Cardiac septum (tissue), 1 donor: ENCODE measurements at regions not wholly inside any gene's neighbourhood (a gene's known extent, or its start where the extent isn't known, plus 50 kb on each side); places are given as distances from the start of the nearest gene placed in this dataset.
A peak's percentile ranks its signal among the peaks of the same experiment; 100 is the strongest.

Experiments used
- DNase-seq: peaks from one replicate; pipeline ENCODE4 v3.0.0-alpha.2; 2020; ENCODE audit warnings: low spot score
- intact Hi-C: fragments of 100-400 bp; cut with DNase I; formaldehyde crosslinking; loops from one replicate; pipeline ENCODE4 v1.14.0; 2022
- donor health status: DM: no; HTN: no; CAD: no.

DNA sequence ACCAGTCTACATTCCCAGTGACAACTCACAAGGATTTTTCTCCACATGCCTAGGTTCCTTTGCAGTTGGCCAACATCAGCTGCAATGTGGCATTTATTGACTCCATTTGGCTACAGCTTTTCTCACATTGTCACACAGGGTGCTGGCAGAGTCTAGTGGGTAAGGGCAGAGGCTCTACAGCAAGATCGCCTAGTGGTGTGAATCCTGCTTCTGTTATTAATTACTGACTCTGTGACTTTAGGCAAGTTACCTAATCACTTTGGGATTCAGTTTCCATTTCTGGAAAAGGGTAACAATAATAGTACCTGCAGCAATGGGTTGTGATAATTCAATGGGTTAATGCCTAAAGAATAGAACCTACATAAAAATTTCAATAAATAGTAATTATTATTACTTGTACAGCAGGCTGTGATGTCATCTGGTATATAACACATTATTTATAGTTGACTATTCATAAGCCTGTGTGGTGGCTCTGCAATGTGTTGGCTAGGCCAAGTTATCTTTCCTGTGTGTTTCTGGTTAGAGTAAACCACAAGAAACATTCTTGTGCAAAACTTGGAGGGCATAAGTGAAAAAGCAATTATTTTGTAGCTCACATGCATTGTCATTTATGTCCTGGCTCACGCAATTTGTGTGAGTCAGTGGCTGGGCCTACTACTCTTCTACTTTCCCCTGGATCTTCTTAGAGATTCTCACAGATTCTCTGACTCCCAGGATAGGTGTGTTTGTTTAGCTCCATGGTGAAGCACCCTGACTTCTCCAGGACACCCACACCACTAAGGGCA is 59.5 kb downstream of the PTGS2 start:
- intact Hi-C loops, result no loop called here

DNA sequence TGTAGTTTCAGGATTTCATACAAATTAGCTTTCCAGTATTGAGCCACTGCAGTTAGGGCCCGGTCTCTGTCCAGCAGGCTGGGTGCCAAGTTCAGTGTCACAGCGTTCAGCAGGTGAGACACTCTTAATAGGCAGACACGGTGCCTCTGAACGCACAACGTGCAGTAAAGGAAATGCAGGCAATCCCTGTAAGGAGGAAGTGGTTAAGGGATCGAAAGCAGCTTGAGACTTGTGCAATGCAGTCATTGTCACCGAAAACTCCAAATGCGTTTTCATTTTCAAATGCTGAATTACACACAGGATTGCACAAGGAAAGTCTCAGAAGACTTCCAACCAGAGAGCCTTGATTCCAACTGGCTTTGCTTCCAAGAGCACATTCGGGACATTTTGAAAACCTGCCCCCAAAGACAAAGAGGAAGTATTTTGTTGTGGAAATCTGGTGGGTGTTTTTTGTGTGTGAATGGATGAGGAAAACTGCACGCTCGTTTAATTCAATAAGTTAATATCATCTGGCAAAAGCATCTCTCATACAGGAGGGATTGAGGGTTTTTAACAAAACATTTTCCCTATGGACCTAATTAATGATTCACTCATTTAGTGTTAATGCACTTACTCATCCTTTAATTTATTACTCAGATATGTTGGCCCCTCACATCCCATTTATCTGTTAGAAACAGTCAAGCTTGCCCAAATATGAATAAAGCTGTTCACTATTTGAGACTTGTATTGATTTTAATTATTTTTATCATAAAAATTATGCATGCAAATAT is 61.6 kb downstream of the PTGS2 start:
- intact Hi-C loops, result no loop called here
- peak; percentile 88 for DNase-seq

More for the DNA sequence above, 59.5 kb downstream of the PTGS2 start:
- DNase-seq, result no peak

DNA sequence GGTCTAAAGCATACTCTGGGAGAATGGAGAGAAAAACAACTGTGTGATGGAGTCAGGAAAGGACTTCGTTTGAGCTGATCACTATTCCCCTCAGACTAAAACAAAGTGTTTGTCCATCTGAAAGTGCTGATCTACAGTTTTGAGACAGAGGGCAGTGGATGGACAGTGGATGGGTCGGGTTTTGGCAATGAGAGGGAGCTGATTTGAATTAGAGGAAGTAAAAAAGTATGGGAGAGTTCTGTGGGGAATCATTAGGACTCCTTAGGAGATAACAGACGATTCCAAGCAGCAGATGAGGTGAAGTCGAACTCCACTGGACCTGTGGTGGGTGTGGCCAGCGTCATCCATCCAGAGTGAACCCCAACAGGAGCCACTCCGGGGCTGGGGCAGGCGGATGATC is 62.3 kb downstream of the PTGS2 start:
- intact Hi-C loops, result no loop called here
- DNase-seq, result no peak

DNA sequence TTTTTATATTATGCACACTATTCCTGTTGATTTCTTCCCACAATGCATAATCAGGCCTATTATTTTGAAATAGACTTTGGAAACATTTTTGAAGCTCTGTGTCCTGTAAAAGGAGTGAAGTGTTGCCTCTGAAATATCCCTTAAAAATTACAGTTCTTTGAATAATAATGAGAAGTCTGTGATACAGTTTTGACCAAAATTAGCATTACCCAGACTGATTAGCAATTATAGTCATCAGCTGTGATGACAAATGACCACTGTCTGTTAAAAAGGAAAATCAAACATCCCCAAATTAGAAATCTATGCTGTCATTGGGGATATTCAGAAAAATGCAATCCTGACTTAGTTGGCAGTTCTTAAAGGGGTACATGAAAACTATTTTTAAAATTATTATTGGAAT is 63.7 kb downstream of the PTGS2 start:
- DNase-seq, result no peak
- intact Hi-C loops, result no loop called here

DNA sequence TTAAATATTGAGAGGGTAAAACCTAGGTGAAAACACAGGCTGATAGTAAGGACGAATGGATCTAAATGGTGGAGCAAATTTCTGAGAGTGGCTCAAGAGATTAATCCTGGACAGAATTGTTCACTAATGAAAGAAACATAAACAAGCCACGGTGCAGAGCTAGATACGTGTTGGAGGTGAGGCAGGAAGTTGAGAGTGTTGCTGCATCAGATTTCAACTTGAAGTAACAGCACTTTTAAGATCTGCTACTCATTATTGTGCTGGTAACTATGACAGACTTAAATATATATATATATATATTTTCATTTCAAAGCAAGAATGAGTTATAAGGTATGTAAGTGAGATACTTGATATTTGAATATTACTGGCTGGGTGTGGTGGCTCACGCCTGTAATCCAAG is 64.9 kb downstream of the PTGS2 start:
- intact Hi-C loops, result no loop called here
- DNase-seq, result no peak

DNA sequence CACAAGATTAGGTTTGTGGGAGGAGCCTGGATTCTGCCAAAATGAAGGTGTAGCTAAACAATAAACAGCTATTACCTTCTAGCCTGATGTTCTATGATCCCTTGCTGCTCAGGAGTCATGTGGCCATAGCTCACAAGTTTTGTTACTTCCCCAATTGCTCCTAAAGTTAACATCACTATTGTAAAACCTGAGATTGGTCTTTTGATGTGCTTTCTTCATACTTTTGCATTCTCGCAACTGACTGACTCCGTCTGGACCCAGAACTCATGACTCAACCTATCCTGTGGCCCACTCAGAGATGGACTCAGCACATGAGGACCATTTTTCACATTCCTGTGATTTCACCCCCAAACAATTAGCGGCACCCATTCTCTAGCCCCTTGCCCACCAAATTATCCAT is 69.1 kb downstream of the PTGS2 start:
- intact Hi-C loops, result no loop called here
- no peak for DNase-seq

DNA sequence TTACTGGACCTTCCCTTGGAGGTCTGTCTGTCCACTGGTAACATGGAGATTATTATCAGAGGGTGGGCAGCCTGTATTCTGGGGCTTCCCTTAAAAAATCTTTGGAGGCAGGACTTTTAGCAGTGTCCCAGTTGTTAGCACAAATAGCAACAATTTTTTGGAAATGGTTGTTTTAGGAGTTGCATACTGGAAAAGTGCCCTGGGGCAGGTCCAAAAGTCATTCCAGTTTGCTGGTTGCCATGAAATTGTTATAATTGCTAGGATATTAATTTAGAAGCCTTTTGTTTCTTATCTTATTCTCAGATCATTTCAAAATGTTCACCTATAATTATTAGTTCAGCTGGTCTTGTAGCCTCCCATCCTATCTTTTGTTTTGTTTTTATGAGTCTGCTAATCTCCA is 71.0 kb downstream of the PTGS2 start:
- no peak for DNase-seq

DNA sequence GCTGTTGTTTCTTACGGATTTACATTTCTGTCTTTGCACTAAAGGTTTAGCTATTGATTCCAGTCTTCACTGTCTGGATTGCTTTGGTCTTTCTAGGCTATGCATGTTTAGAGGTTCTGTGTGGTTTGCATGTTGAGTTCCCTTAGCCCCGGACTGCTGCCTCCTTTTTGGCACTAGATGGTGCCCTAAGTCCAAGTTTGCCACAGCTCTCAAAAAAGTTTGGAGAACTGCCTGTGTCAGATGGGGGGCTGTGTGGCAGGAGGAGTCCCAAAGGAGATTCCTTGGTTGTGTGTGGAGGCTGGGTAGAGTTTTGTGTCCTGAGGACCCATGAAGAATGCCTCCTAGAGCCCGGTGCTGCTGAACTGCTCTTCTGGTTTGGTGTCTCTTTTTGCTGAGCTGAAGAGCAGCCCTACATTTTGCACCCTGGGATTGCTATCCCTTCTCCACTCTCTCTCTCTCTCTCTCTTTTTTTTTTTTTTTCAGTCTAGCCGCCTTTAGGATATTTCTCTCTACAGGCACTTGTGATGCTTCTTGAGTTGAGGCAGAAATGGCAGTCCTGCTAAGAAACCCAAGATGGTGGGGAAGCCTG is 74.4 kb downstream of the PTGS2 start:
- intact Hi-C loops, result loop anchor here (5.0 kb wide), 1 partner anchor 381 kb away; no protein-coding TSS in a partner anchor

More for the DNA sequence above, 71.0 kb downstream of the PTGS2 start:
- intact Hi-C loops, result loop anchor here (5.0 kb wide), 1 partner anchor 378 kb away; no protein-coding TSS in a partner anchor

DNA sequence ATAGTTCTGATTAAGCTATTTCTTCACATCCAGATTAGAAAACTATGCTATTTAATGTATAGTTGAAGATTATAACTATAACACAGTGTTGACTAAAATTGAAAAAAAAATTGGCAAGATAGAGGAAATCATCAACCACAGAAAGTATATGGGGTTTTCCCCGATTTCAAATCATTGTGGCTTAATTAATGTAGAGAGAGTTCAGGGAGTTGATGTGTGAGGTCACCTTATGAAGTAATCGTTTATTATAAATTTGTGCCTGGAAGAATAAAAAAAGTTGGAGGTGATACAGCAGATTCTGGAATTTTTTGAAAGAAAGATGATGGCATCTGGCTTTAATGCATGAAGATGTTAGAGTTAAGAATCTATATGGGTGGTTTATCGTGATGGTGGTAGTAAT is 84.3 kb downstream of the PTGS2 start:
- intact Hi-C loops, result no loop called here

More for the DNA sequence above, 74.4 kb downstream of the PTGS2 start:
- DNase-seq, result no peak

DNA sequence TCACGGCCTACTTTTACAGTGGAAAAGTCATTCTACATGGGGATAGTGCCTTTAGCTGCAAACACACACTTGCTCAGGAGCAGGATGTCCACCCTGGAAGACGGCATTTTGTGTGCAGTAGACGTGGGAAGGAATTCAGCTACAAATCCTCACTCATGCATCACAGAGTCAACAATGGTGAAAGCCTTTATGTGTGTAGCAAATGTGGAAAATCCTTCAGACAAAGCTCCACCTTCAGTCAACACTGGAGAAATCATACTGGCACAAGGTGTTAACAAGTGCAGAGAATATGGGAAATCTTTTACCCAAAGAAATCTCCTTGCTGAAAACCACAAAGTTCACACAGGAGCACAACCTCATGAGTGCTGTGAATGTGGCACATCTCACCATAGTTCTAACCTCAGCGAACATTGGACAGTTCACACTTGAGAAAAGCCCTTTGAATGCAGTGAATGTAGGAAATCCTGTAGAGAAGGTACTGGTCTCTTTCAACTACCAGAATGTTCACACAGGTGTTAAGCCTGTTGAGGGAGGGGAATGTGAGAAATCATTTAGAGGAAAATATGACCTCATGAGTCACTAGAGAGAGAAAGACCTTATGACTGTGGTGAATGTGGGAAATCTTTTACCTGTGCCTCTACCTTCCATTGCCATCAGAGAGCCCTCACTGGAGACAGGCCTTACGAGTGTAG is 101.8 kb downstream of the PTGS2 start:
- intact Hi-C loops, result no loop called here
- no peak for DNase-seq

More for the DNA sequence above, 84.3 kb downstream of the PTGS2 start:
- no peak for DNase-seq

DNA sequence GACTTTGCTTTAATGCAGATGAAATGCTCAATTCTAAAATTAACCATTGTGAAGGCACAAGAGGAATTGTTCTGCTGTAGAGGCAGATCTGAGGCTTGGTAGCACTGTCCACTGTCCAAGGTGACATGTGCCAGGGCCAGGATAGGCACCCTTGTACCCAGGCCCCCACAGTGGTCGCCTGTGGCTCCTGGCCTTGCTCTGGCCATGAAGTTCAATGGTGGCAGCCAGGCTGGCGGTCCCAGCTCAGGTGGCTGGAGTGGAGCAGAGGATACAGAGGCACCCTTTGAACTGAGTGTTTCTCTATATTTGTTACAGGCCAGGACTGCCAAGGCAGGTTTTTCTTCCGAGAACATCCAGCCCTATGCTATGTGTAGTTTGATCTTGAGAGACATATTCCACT is 102.6 kb downstream of the PTGS2 start:
- intact Hi-C loops, result no loop called here

DNA sequence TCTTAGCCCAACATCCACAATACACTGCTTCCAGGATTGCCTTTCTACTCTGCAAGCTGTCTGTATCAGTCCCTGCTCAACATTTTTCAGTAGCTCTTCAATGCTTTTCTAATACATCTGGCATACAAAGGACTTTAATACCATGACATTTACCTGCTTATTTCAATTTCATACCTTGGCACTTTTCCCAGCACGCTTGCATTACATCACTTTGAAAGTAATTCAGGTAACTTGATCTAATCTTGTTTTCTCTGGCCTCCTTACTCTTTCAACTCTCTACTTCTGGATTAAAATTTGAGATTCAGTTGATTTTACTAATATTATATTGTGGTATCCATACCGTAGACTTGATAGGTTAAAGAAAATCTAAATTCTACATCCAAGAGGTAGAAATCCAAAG is 103.0 kb downstream of the PTGS2 start:
- DNase-seq, result no peak
- intact Hi-C loops, result no loop called here

More for the DNA sequence above, 102.6 kb downstream of the PTGS2 start:
- DNase-seq, result no peak

DNA sequence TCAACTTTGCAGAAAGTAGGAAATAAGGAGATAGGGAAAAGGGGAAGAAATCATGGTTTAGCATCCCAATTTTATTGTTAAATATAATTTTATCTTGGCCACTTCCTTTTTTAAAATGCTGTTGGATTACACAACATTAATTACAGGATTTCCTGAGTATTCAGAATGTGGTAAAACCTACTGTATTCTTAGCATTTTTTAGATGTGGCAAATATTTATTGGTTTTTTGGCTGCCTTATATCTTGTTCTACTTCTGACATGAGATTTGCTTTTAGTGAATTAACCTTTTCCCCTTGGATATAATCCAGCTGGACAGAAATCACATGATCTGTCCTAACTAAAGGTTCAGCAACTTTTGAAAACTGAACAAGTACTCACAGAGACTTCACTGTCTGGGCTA is 104.9 kb downstream of the PTGS2 start:
- DNase-seq, result no peak
- intact Hi-C loops, result no loop called here

DNA sequence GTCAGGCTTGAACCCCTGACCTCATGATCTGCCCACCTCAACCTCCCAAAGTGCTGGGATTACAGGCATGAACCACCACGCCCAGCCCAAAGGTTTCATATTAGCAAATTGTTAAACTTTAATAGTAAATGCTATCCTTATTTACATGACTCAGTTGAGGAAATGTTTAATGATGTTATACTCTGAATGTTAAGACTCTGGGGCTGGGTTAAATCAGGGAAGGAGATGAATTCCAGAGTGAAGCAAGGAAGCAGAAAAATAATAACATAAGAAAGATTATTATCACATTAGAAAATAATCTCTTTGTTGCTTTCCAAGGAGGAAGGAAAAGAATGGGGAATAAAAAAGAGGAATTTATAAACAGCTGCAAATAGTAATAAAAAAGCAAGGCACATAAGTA is 105.3 kb downstream of the PTGS2 start:
- no peak for DNase-seq
- intact Hi-C loops, result no loop called here

DNA sequence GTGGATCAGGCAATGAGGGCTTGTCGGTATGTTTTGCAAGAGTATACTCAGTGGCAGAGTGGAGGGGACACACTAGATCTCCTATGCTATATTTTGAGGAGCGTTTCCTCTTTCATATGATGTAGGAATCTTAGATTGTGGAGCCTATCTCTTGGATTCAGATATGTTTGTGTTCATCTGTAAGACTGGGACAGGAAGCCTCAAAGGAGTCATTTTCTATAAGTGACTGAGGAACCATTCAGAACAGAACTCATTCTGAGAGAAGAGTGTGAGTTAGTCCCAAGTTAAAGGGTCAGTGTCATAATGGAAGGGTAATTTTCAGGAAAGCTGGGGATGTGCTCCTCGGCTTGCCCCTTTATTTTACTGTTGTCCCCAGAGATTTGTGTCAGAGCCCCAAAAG is 107.7 kb downstream of the PTGS2 start:
- intact Hi-C loops, result no loop called here

DNA sequence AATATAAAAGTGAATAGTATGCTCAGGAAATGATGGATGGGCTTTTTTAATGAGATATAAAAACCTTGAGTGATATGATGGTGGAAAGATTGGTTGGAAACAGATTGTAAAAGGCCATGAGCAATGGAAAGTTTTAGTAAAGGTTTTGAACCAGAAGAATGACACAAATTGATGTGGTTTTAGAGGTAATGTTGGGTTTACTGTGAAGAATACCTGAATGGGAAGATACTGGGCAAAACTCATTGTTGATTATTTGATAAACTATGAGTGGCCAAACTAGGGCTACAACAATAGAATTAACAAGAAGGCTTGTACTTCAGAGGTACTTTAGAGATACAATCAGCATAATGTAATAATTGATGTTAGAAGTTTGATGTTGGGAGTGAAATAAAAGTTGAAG is 108.5 kb downstream of the PTGS2 start:
- no peak for DNase-seq
- intact Hi-C loops, result no loop called here

More for the DNA sequence above, 107.7 kb downstream of the PTGS2 start:
- no peak for DNase-seq

DNA sequence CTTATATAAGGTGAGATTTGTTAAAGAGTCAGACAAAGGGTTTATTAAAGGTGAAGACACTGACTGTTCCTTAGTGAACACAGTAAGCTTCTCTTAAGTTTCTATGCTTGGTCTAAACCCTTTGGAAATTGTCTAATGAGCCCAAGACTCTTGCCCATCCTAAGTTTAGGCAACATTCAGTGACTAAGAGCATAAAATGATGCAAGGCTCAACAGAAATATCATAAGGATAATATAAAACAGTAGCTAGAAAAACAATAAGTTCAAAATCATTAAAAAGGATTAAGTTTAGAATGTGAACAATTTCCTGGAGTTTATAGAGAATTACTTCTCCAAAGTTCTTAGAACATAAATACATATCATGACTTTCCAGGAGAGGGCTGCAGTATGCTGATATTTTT is 108.9 kb upstream of the PDC start:
- intact Hi-C loops, result no loop called here
- DNase-seq, result no peak

DNA sequence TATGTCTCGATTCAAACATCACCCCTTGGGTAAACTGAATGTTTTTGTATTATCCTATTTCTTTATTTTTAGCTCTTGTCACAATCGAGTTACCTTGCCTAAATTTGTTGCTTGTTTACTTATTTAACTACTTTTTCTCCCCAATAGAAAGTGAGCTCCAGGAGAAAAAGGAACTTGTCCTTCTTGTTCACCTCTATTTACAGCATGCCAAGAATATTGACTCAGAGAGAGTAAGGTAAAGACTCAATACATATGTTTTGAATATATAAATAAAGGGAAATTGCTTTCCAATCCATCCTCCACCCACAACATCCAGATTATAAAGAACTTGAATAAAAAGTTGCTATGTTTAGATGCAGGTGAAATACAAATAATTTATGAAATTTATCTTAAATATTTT is 107.3 kb upstream of the PDC start:
- no peak for DNase-seq
- intact Hi-C loops, result no loop called here

DNA sequence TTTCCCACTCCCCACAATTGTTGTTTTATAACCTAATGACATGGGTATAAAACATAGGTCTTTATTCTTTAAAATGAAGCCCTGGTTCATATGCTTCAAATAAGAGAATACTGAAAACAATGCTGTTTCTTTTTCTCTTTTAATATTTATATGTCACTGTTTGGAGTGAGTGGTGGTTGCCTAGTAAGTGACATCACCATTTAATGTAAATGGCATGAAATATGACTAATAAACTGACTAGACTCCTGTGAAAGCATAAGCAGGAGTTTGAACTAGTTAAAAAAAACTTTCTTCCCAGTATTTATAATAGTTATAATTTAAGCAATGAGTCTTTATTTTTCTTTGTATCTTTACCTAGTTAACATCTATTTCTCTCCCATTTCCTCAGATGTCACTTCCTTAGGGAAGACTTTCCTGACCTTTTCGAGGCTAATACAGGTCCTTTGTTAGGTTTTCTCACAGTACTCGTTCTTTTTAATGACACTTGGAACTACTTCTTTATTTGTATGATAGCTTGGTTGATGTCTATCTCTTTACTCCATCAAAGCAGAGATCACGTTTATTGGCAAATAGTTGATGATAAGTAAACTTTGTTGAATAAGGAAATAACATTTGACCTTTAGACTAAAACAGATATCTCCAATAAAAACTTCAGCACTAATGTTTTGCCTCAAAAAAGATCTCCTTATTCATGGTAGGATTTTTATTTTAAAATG is 105.4 kb upstream of the PDC start:
- no peak for DNase-seq
- intact Hi-C loops, result no loop called here
